ENCODE measurements at regions not wholly inside any gene's neighbourhood (a gene's known extent, or its start where the extent isn't known, plus 50 kb on each side); places are given as distances from the start of the nearest gene placed in this dataset.

DNA sequence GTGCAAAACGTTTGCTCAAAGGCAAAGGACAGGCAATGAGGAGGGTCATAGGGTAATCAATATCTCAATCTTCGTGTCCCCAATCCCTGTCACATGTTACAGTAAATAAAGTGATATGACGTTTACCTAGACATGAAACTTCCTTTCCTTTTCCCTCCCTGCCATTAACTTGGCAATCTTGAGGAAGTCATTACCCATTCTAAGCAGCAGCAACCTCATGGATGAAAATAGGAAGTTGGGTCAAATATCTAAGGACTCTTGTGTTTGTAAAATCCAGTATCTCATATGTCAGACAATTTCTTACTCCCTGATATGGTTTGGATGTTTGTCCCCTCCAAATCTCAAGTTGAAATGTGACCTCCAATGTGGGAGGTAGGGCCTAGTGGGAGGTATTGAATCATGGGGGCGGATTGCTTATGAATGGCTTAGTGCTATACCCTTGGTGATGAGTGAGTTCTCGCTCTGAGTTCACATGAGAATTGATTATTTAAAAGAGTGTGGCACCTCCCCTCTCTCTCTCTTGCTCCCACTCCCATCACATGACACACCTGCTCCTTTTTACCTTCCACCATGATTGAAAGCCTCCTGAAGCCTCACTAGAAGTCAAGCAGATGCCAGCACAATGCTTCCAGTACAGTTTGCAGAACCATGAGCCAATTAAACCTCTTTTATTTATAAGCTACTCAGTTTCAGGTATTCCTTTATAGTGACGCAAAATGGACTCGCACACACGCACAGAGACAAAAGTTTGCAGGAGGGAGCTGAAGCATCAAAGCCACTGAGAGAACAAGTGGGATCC is 545.9 kb upstream of the JARID2 start:
- no peak for DNase-seq (ENCODE audit: low read depth)

DNA sequence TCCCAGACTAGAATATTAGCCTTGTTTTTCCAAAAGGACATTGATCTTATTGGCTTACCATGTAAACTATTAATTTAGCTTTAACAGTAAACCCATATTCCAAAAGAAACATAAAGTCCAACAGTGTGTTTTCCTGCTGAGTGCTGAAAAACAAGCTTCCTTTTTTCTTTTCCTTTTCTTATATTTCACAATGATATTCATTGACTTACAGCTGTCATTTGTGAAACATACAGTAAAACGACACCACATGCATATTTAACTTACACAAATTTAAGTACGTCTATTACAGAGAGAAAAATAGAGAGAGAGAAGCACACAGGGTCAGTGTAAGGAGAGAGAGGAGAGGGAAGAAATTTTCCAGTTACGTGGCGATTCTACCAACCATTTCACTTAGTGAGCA is 543.9 kb upstream of the JARID2 start:
- DNase-seq (ENCODE audit: low read depth), result no peak

DNA sequence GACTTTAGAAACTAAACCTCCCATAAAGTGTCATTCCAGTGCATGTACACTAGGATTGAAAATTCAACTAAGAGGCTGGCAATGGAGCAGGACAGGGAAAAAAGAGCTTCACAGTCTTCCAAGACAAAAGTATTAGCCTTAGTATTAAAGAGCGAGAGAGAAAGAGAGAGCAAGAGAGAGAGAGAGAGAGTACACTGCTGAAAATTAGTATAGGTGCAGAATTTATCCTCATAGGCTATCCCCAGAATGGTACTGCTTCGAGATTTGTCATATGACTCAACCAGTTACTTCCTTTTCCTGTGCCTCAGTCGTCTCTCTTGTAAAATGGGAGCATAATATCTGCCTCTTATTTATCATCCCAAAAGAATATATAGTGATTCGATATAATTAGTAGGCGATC is 543.2 kb upstream of the JARID2 start:
- no peak for DNase-seq (ENCODE audit: low read depth)

DNA sequence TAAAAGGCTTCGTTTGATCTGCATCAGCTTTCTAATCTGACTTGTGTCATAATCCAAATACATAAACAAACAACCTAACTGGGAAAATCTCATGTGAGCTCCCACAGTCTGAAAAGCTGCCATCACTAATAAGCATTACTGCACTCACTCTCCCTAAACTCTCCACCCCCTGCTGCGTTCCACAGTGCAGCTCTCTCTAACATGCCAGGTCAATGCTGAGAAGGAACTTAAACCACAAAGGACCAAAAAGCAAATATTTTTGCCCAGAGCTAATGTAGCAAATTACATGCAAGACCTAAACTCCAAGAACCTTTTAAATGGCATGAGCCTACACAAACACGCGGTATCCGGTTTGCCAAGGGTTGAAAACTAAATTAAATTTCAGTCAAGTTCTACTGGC is 542.3 kb upstream of the JARID2 start:
- DNase-seq (ENCODE audit: low read depth), result no peak

DNA sequence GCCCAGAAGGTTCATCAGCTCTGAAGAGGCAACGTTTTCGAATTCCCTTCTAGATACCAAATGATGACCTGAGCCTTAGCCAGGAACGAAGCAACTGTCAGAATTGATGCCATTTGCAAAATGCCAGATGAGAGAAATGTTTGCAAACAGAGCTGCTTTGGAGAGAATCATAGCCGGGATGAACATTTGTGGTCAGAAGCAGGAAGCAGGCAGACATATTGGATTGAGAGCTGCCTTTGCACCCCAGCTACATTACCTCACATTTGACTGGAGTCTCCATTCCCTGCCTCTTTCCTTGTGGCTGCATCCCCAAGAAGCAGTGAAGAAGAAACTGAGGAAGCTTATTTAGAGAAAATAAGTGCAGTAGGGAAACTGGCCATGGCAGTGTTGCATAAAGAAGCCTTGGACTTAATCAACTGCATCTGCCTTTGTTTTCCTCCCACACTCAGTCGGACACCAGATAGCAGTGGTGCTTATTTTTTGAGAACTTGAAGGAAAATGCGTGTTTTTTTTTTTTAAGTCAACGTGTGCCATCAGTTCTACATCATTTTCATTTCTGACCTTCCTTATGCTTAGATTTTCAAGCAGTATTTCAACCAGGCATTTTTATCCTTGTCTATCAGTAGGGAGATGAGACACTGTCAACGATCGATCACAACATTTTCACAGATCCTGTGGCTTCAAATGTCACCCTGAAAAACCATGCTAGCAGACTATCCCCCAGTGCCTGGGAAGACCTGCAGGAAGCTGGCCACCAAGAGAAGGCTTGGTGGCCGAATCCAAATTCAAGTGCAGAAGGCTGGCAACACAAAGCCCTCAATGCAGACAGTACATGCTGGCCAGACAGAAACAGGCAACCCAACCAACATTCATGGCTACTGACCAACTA is 541.2 kb upstream of the JARID2 start:
- DNase-seq (ENCODE audit: low read depth), result no peak

DNA sequence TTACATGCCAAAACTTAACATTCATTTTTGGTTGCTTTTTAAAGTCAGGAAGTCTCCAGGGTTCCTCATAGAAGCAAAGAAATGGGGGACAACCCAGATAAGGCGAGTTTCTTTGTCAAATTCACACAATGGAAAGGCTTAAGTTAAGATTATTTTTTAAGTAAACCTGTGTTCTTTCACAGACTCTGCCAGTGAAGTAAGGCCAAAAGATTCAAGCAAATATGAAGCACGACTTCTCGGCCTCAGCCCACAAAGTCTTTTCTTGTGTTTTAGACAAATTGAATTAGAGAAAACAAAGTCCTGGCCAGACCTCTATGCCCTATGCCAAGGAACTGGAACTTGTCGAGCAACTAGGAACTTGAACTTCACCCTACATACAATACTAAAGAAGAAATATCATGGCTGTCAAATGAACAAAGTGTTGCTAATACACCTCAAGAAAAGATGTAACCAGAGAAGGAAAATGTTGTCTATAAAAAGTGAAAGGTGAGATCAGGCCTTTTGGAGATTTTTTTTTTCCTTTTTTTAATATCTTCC is 540.0 kb upstream of the JARID2 start:
- no peak for DNase-seq (ENCODE audit: low read depth)

DNA sequence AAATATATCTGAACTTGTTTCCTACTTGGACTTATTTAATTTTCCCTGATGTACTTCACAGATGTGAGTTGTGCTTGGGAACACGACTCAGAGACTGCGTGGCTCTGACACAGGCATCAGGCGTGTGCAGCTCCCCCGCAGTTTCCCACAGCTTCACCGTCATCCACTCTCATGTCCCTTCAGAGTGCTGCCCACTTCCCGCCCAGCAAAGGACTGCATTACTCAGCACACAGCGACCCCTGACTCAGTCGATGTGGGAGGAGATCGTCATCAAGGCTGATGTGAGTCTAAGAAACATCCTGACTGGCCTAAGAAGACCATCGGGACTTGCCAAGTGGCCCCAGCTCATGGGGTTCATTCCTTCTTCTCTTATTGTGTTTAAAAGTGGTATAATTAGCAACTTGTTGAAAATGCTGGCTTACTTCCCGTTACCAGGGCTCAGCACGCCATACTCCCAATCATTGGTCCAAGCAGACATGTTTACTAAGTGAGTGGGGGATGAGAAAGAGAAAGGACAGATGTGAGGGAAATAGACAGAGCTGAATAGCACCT is 539.4 kb upstream of the JARID2 start:
- DNase-seq (ENCODE audit: low read depth), result peak; percentile 40

DNA sequence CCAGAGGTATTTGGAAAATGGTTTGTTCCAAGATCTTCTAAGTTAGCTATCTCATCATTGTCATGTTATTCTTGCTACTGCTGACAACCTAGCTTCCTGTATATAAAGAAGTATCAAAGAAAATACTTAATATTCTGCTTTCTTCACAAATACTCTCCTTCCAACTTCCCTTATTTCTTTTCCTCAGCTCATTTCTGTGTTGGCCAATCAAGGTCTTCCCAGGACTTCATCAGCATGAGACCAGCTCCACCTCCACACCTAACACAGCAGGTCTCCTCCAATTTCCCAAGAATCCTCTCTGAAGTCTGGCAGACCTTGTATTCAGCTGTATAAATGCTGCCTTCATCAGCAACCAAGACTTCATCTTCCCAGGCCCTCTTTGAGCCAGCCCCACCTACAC is 538.6 kb upstream of the JARID2 start:
- no peak for DNase-seq (ENCODE audit: low read depth)

DNA sequence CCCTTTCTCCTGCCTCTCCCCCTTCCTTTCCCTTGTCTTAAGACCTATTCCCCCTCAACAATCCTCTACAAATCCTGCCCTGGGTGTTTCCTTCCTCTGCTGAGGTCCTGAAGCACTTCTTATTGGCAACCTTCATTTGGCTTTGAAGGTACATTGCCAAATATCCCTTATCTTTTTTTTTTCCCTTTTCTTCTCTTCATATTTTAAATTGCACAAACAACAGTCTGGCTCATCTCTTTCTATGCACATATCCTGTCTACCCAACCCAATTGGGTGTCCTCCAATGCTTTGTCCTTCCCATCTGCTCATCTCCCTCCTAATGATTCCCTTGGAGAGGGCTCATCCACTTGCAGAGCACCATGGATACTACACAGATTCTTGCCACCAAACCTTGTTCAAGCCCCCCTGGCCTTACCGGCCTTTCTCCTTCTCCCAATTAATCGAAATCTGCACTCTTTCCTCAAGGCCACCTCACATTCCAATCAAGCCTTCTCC is 537.9 kb upstream of the JARID2 start:
- DNase-seq (ENCODE audit: low read depth), result no peak

DNA sequence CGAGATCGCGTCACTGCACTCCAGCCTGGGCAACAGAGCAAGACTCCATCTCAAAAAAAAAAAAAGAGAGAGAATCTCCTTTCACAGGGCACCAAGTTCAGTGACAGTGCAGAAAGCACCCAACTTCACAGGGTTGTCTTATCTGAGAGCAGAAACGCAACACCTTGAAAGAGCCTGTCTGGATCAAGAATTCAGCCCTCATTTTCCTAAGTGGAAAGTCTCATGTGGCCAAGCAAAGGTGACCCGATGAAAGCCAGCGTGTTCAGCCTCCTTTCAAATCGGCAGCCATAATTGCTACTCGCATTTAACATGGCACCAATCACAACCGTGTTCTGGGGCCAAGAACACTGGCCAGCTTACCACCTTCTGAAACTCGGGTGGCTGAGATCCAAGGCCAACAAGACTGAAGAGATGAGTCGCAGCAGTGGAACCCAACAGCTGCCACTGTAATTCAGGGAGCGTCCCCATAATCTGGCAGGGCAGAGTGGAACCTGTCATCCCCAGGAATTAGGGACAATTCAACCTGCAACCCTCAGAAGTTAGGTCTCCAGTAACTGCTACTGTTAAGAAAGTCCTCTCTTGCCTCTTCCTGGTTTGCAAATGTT is 536.7 kb upstream of the JARID2 start:
- no peak for DNase-seq (ENCODE audit: low read depth)

DNA sequence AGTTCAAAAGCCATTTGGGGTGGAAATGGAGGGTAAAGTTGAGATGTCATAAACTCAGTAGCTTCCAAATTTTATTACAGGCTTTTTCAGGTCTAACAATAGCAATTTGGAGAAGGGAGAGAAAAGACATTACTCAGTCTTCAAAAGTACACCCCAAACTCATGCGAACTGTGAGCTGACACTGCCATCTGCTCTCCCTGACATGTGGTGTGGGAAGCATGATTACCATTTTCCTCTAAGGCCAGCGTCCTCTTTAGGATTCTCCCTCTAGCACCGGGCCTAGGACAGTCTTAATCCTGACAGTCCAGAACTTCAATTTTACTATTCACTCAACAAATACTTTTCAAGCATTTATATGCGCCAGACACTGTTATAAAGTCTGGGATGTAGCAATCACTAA is 536.0 kb upstream of the JARID2 start:
- no peak for DNase-seq (ENCODE audit: low read depth)

DNA sequence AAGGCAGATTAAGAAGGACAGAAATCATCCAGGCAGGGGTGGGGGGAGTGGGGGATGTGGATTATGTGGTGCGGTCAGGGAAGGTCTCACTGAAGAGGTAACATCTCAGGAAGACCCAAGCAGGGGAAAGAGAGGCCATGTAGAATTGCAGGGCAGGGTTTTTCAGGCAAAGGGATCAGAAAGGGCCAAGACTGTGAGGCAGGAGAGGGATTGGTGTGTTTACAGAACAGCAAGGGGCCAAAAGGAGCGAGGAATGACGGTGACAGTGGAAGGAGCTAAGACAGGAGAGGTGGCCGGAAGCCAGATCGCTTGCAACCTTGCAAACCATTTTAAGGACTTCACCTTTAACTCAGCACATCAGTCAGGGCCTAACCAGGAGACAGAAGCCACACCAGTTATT is 535.4 kb upstream of the JARID2 start:
- no peak for DNase-seq (ENCODE audit: low read depth)

DNA sequence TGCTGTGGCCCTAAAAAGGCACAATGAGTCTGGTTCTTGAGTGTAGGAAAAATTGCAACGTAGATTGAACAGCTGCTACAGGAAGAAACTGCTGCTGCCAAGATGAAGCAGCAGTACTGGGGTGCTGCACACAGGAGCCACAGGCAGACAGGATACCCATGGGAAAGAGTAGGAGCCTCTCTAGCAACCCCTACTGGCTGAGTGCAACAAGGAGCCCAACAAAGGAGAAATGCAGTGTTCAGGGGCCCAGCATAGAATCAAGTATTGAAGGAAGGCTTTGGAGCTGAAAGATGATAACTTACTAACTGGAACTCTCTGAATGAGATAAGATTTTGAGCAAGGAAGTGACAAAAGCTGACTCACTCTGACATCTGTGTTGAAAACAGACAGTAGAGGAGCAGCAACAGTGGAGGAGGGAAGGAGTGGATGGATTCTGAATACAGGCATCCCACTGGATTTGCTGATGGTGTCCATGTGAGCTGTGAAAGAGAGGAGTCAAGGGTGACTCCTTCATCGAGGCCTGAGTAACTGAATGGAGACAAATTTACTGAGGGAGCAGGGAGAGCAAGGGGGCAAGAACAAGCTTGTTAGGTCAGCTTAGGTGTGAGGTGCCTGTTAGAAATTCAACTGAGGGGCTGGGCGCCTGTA is 534.7 kb upstream of the JARID2 start:
- DNase-seq (ENCODE audit: low read depth), result no peak

DNA sequence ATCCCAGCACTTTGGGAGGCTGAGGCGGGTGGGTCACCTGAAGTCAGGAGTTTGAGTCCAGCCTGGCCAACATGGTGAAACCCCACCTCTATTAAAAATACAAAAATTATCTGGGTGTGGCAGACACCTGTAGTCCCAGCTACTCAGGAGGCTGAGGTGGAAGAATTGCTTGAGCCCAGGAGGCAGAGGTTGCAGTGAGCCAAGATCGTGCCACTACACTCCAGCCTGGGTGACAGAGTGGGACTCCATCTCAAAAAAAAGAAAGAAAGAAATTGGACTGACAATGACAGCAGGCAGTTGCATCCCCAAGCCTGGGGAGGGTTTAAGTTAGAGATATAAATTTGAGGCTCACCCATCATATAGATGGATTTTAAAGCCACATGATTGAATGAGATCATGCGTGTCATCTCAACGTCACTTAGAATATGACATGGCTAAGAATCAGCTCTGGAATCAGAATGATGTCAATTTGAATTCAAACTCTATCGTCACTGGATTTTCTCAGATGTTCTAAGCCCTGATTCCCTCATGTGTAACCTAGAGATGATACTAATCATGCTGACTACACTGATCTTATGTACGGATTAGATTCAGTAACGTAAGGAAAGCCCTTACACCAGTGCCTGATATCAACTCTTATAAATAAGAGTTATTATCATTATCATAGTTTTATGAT is 534.0 kb upstream of the JARID2 start:
- no peak for DNase-seq (ENCODE audit: low read depth)

DNA sequence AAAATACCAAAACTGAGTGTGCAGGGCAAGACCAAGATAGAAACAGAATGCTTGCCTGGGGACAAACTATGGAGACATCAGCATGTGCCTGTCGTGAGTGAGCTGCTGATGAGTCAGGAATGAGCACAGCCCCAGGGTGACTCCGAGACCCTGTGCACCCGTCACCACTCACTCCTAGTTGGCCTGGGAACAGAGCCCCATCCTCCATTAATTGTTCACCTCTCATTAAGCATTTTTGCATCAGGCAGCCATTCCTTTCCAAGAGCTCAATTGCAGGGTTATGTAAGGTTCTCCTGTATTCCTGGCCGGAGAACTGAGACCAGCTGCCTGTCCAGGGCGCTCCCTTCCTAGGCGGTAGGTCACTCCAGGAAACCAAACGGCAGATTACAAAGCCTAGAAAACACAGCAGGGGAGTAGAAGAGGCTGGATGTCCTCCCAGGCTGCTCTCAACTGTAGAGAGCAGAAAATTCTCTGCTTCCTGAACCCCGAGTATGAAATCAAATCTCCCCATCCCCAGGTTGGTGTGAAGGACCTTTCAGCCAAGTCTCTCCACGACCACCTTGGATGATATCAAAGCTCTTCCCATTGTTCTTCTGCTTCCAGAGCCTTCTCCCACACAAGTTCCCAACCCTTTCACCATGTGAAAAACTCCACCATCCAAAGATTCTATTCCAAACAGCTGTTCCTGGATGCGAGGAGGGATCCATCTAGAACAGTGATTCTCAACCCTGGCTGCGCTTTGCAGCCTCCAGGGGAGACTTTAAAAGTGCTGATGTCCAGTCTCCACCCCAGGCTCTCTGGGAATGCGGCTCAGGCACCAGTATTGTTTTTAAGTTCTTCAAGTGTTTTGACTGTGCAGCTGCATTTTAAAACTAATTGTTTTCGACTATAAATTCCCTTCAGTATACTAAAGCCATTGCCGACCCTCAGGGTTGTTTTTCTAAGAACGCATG is 532.6 kb upstream of the JARID2 start:
- no peak for DNase-seq (ENCODE audit: low read depth)

DNA sequence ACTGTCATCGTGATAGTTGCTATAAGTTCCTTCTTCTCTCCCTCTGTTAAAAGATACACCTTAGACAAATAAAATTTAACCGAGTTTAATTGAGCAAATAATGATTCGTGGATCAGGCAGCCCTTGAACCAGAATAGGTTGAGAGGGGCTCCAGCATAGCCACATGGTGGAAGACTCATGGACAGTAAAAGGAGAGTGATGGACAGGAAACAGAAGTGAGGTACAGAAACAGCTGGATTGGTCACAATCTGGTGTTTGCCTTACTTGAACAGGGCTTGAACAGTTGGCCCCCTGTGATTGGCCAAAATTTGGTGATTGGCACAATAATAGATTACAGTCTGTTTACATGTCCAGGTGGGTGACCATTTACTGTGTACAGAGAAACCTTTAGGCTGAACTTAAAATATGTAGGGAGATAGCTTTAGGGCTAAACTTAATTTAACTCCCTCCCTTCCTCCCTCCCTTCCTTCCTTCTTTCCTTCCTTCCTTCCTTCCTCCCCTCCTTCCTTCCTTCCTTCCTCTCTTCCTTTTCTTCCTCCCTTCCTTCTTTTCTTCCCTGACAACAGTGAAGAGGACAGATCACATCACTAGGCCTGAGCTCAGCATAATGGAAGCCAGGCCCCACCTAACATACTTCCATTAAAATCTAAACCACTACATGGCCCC is 531.8 kb upstream of the JARID2 start:
- DNase-seq (ENCODE audit: low read depth), result no peak

DNA sequence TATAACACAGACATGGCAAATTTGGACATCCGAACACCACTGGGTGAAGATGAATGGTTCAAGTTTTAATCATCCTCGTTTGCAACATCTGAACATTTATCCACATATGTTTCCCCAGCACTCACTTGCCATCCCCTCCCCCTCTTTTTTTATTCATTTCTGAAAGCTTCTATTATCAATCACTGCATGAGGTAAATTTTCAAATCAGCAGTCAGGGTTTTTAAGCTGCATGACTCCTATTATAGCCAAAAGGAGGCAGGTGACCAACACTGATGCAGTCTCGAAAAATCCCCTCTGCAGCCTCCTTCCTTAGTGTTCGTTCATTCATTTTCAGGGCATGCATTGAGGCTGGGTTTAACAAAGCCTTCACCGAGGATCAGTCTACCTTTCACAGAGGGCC is 530.8 kb upstream of the JARID2 start:
- no peak for DNase-seq (ENCODE audit: low read depth)

DNA sequence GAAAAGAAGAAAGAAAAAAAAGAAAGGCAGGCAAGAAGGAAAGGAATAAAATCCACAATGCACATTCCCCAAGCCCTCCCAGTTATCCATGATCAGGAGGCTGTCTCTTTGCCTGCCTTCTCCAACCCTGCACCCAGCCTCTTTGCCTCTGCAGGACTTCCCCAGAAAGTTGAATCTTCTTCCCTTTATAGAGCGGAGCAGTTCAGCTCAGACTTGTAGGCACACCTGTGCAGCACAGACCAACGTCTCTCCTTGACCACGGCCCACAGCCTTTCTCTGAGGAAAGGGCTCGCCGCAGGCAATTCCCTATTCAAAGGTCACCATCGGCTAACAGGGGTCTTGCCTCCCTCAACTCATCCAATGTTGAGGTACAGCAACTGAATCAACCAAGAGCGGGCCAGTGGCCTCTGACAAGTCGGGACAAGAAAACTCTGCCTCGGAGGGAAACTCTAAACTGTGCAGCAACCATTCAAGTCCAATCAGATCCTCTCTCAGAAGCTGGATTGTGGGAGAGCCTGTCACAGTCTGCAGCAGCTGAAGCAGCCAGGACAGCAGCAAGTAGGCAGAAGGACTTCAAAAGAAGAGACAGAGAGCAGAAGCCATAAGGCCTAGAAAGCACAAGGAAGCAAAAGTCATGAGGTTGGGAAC is 529.2 kb upstream of the JARID2 start:
- DNase-seq (ENCODE audit: low read depth), result no peak

DNA sequence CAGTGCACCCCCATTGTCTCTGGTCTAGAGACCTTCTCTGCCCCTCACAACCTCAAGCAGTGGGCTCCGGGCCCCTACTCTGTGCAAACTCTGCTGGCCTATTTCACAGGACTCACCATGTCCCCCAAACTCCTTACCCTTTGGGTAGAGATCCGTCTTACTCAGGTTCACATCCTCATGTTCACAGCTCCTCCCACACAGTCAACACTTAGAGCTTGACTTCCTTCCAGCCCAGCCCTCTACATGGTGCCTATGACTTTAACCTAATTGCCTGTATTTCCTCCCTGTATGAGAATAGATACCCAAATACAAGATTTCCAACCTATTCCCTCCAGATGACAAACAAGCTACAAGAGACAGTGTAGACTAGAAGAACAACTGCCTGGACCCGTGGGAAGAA is 528.6 kb upstream of the JARID2 start:
- DNase-seq (ENCODE audit: low read depth), result no peak

All from stimulated activated CD8-positive, alpha-beta memory T cell treated with anti-CD3 and anti-CD28 coated beads, Interleukin-7, amount 100 ng/mL, for 24 hours (primary cell).